Type B pancreatic cell (in vitro differentiated cells): ENCODE measurements at regions not wholly inside any gene's neighbourhood (a gene's known extent, or its start where the extent isn't known, plus 50 kb on each side); places are given as distances from the start of the nearest gene placed in this dataset.

Experiments
- DNase-seq: peaks from one replicate; pipeline ENCODE4 v3.0.0; 2021; ENCODE audit warnings: mixed read lengths; ENCODE audit not compliant: unreplicated experiment; ENCODE audit errors: extremely low spot score
- H3K27ac Mint-ChIP-seq: 2 replicates; pipeline ENCODE4 v1.8.0; 2021; ENCODE audit warnings: mild to moderate bottlenecking, mixed read lengths
- H3K27me3 Mint-ChIP-seq: 2 replicates; pipeline ENCODE4 v1.8.0; 2021; ENCODE audit warnings: mixed read lengths
- H3K36me3 Mint-ChIP-seq: 2 replicates; pipeline ENCODE4 v1.8.0; 2021; ENCODE audit warnings: mixed read lengths
- H3K4me1 Mint-ChIP-seq: one replicate; pipeline ENCODE4 v1.8.0; 2021; ENCODE audit warnings: mixed read lengths; ENCODE audit not compliant: unreplicated experiment
- H3K4me3 Mint-ChIP-seq: 2 replicates; pipeline ENCODE4 v1.8.0; 2021; ENCODE audit warnings: mild to moderate bottlenecking, mixed read lengths
- H3K9me3 Mint-ChIP-seq: 2 replicates; pipeline ENCODE4 v1.8.0; 2021; ENCODE audit warnings: mixed read lengths
- CTCF ChIP-seq: fragments of 200-600 bp; sonication (generic); conservative IDR thresholded peaks from 2 replicates; pipeline ENCODE4 v1.5.0; 2021; ENCODE audit warnings: antibody characterized with exemption, mild to moderate bottlenecking

- H3K27me3 Mint-ChIP-seq, result no peaks in the 10 kb centered on the region
- H3K27ac Mint-ChIP-seq, result no peak overlapping the region
- H3K9me3 Mint-ChIP-seq, result no peaks in the 10 kb centered on the region
- H3K4me1 Mint-ChIP-seq, result peaks cover 3% of the 10 kb centered on the region
- no peak overlapping the region for H3K4me3 Mint-ChIP-seq
- TF ChIP-seq CTCF, result no peak
- DNase-seq, result no peak
- H3K36me3 Mint-ChIP-seq, result no peaks in the 10 kb centered on the region
Measured at GRCh38 chr5:38655691-38656090, 99.2 kb upstream of the LIFR start.

- no peak for TF ChIP-seq CTCF
- H3K27me3 Mint-ChIP-seq, result no peaks in the 10 kb centered on the region
- H3K36me3 Mint-ChIP-seq, result no peaks in the 10 kb centered on the region
- no peak overlapping the region for H3K4me3 Mint-ChIP-seq
- H3K27ac Mint-ChIP-seq, result no peak overlapping the region
- H3K4me1 Mint-ChIP-seq, result no peaks in the 10 kb centered on the region
- no peak for DNase-seq
- no peaks in the 10 kb centered on the region for H3K9me3 Mint-ChIP-seq
Measured at GRCh38 chr5:38656568-38656967, 100.1 kb upstream of the LIFR start.

- Mint-ChIP-seq H3K36me3 (no peaks in the 10 kb centered on the region), H3K9me3 (no peaks in the 10 kb centered on the region), H3K27me3 (no peaks in the 10 kb centered on the region), H3K27ac (no peak overlapping the region), H3K4me1 (no peaks in the 10 kb centered on the region), H3K4me3 (no peak overlapping the region)
- DNase-seq, result no peak
- no peak for TF ChIP-seq CTCF
Measured at GRCh38 chr5:38657020-38657419, 100.6 kb upstream of the LIFR start.

GRCh38 chr5:38660194-38660668, 103.8 kb upstream of the LIFR start:
- Mint-ChIP-seq H3K4me1 (no peaks in the 10 kb centered on the region), H3K4me3 (peak overlapping the region; percentile 34), H3K27ac (no peak overlapping the region), H3K27me3 (no peaks in the 10 kb centered on the region), H3K9me3 (no peaks in the 10 kb centered on the region), H3K36me3 (no peaks in the 10 kb centered on the region)
- DNase-seq, result no peak
- no peak for TF ChIP-seq CTCF

- Mint-ChIP-seq H3K4me1 (no peaks in the 10 kb centered on the region), H3K27me3 (no peaks in the 10 kb centered on the region), H3K4me3 (no peak overlapping the region), H3K36me3 (no peaks in the 10 kb centered on the region), H3K27ac (no peak overlapping the region), H3K9me3 (no peaks in the 10 kb centered on the region)
- no peak for TF ChIP-seq CTCF
- DNase-seq, result no peak
Measured at GRCh38 chr5:38662090-38662489, 105.6 kb upstream of the LIFR start.

GRCh38 chr5:38663249-38663648, 106.8 kb upstream of the LIFR start:
- Mint-ChIP-seq H3K36me3 (no peaks in the 10 kb centered on the region), H3K4me3 (no peak overlapping the region), H3K27ac (no peak overlapping the region), H3K27me3 (no peaks in the 10 kb centered on the region), H3K4me1 (no peaks in the 10 kb centered on the region), H3K9me3 (no peaks in the 10 kb centered on the region)
- TF ChIP-seq CTCF, result no peak
- DNase-seq, result no peak
